ENCODE measurements at regions not wholly inside any gene's neighbourhood (a gene's known extent, or its start where the extent isn't known, plus 50 kb on each side); places are given as distances from the start of the nearest gene placed in this dataset.

DNA sequence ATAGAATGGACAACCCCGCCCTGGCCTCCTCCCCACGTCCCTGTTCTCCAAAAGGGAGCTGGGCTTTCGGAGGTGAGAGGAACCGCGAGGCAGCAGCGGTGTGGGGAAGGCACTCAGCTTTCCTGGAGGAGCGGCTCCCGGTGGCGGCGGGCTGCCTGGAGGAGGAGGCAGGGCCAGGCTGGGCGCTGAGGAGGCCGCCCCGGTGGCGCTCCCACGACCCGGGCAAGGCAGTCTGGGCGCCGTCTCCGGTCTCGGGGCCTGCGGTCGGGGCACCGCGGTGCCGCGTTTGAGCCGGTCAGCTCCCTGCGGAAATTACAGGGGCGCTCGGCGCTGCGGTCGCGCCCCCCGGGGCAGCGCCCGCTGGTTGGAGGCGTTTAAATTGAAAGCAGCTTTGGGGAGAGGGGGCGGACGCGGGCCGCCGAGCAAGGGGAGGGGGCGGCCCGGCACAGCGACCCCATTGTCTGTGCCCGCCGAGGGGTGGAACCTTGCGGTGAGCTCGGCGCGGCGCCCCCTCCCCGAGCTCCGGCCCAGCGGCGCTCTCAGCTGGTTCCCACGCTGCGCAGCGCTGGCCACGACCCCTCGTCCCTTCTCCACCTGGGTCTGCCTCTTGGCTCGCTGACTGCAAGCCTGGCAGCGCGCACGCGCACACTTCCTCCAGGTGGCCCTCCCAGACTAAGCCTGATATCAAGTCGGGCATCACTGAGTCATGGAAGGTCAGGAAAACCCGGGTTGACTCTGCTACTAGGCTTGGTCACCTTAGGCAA is 58.7 kb upstream of the DLX4 start:
- ATAC-seq (ENCODE audit: insufficient number of reproducible peaks, low FRiP score, low read depth) (no peak), DNase-seq (ENCODE audit: low spot score) (no peak)
- H3K27me3 ChIP-seq (replicated peaks; ENCODE audit: insufficient read depth), result peaks cover 31% of the 10 kb centered on the region
- no peaks in the 10 kb centered on the region for H3K36me3 ChIP-seq
- H3K9me3 ChIP-seq, result no peaks in the 10 kb centered on the region
- peak overlapping the region; percentile 25 for H3K4me3 ChIP-seq
- H3K4me1 ChIP-seq (ENCODE audit: control insufficient read depth in 1 of 2, low read depth in 2 of 2), result peaks cover 0 to 9% of the 10 kb centered on the region in 2 donors
- H3K27ac ChIP-seq, result no peak overlapping the region
- TF ChIP-seq, protein P1, sequence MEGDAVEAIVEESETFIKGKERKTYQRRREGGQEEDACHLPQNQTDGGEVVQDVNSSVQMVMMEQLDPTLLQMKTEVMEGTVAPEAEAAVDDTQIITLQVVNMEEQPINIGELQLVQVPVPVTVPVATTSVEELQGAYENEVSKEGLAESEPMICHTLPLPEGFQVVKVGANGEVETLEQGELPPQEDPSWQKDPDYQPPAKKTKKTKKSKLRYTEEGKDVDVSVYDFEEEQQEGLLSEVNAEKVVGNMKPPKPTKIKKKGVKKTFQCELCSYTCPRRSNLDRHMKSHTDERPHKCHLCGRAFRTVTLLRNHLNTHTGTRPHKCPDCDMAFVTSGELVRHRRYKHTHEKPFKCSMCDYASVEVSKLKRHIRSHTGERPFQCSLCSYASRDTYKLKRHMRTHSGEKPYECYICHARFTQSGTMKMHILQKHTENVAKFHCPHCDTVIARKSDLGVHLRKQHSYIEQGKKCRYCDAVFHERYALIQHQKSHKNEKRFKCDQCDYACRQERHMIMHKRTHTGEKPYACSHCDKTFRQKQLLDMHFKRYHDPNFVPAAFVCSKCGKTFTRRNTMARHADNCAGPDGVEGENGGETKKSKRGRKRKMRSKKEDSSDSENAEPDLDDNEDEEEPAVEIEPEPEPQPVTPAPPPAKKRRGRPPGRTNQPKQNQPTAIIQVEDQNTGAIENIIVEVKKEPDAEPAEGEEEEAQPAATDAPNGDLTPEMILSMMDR (IDR thresholded peaks at IDR 0.05), result no peak

DNA sequence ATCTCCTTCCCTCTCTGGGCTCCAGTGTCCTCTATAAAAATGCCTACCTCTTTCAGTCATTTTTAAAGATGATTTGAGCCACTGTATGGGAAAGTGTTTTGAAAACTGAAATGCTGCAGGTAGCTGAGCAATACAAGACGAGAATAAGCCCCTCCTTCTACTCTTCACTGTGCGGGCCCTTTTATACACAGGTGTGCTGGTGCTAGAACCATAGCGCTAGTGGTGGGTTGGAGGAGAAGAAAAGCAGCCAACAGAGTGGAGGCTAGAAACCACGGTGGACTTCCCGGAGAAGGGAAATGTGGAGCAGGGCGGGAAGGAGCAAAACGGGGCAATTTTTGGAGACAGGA is 58.2 kb upstream of the DLX4 start:
- H3K27me3 ChIP-seq (replicated peaks; ENCODE audit: insufficient read depth), result peaks cover 31% of the 10 kb centered on the region
- DNase-seq (ENCODE audit: low spot score), result no peak
- H3K36me3 ChIP-seq, result no peaks in the 10 kb centered on the region
- H3K9me3 ChIP-seq, result no peaks in the 10 kb centered on the region
- no peak overlapping the region for H3K27ac ChIP-seq
- TF ChIP-seq, protein P1 (IDR thresholded peaks at IDR 0.05), result no peak
- no peak for ATAC-seq (ENCODE audit: insufficient number of reproducible peaks, low FRiP score, low read depth)
- peaks cover 0 to 9% of the 10 kb centered on the region in 2 donors for H3K4me1 ChIP-seq (ENCODE audit: control insufficient read depth in 1 of 2, low read depth in 2 of 2)
- H3K4me3 ChIP-seq, result no peak overlapping the region

DNA sequence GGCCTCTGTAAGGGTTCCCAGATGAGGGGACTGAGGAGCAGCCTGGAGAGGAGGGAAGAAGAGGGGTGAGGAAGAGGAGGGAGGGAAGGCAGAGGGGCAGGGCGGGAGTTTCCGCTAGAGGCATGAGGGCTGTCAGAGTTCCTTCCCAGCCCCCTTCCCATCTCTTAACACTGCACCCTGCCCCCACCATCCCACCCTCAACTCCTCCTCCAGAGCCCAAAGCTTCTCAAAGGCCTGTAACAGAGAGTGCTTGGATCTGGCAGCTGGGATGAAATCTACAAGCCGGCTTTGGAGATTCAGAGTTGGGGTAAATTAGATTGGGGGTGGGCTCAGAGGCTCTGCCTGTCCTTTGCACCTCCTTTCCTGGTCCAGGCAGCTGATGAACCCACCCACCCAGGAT is 57.3 kb upstream of the DLX4 start:
- no peak for ATAC-seq (ENCODE audit: insufficient number of reproducible peaks, low FRiP score, low read depth)
- H3K27me3 ChIP-seq (replicated peaks; ENCODE audit: insufficient read depth), result peaks cover 31% of the 10 kb centered on the region
- no peak for DNase-seq (ENCODE audit: low spot score)
- no peak overlapping the region for H3K4me3 ChIP-seq
- TF ChIP-seq, protein P1 (IDR thresholded peaks at IDR 0.05), result no peak
- no peaks in the 10 kb centered on the region for H3K9me3 ChIP-seq
- no peaks in the 10 kb centered on the region for H3K36me3 ChIP-seq
- H3K4me1 ChIP-seq (ENCODE audit: control insufficient read depth in 1 of 2, low read depth in 2 of 2), result peaks cover 0 to 9% of the 10 kb centered on the region in 2 donors
- no peak overlapping the region for H3K27ac ChIP-seq

DNA sequence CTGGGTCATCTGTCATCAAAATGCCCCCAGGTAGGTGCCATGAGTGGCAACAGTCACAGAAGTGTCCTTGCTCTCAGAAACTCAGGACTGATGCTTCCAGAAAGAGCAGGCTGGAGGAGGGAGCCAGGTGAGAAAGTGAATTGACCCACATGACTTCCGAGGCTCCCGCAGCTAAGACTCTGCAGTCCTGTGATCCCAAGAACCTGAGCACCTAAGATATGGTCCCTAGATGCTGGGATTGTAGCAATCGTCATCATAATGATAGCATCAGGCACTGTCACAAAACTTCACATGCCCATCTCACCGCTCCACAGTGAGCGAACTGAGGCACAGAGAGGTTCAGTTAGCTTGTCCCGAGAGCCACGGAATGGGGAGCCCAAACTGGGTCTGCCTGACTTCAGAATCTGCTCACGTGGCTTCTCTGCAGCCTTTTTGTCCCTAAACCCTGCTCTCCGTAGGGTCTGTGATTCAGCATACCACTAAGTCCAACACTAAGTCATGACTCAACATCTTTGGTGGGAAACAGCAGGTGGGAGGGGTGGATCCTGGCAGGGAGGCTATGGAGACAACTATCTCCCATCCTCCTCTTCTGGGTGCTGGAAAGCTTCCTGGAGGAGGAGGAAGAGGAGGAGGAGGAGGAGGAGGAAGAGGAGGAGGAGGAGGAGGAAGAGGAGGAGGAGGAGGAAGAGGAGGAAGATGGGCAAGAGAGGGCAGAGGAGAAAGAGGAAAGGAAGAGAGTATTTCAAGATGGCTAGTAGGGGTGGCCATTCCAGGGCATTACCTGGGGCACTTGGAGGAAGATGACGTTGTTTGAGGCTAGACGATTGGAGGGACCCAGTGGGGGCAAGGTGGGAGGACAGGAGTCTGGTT is 55.5 kb upstream of the DLX4 start:
- H3K4me3 ChIP-seq, result no peak overlapping the region
- H3K27me3 ChIP-seq (replicated peaks; ENCODE audit: insufficient read depth), result peaks cover 22% of the 10 kb centered on the region
- TF ChIP-seq, protein P1 (IDR thresholded peaks at IDR 0.05), result no peak

DNA sequence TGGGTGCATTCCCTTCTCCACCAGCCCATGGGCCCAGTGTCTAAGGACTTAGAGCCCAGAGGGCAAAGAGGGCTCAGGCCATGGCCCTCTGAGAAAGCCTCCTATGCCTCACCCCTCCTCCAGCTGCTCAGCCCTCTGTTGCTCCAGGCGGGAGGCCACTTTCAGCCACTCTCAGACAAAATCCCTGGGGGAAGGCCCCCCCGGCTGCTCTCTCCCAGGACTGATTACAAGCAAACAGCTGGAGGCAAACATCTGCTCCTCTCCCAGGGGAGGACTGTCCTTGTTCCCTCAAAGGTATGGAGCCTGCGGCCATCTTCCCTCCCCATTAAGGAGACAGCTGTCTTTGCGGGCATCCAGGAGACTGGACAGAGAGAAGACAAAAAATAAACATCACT is 54.9 kb upstream of the DLX4 start:
- no peaks in the 10 kb centered on the region for H3K9me3 ChIP-seq
- TF ChIP-seq, protein P1 (IDR thresholded peaks at IDR 0.05), result no peak
- ATAC-seq (ENCODE audit: insufficient number of reproducible peaks, low FRiP score, low read depth) (no peak), DNase-seq (ENCODE audit: low spot score) (no peak)
- H3K4me3 ChIP-seq, result no peak overlapping the region
- peaks cover 0 to 9% of the 10 kb centered on the region in 2 donors for H3K4me1 ChIP-seq (ENCODE audit: control insufficient read depth in 1 of 2, low read depth in 2 of 2)
- H3K27me3 ChIP-seq (replicated peaks; ENCODE audit: insufficient read depth), result peaks cover 17% of the 10 kb centered on the region
- no peak overlapping the region for H3K27ac ChIP-seq
- H3K36me3 ChIP-seq, result no peaks in the 10 kb centered on the region

More for the DNA sequence above, 55.5 kb upstream of the DLX4 start:
- no peak for DNase-seq (ENCODE audit: low spot score)
- Histone ChIP-seq H3K4me1 (ENCODE audit: control insufficient read depth in 1 of 2, low read depth in 2 of 2) (peaks cover 0 to 9% of the 10 kb centered on the region in 2 donors), H3K27ac (no peak overlapping the region), H3K9me3 (no peaks in the 10 kb centered on the region), H3K36me3 (no peaks in the 10 kb centered on the region)
- no peak for ATAC-seq (ENCODE audit: insufficient number of reproducible peaks, low FRiP score, low read depth)
